GM12892 (cell line): ENCODE measurements at regions not wholly inside any gene's neighbourhood (a gene's known extent, or its start where the extent isn't known, plus 50 kb on each side); places are given as distances from the start of the nearest gene placed in this dataset.

ENCODE experiments used
- POLR2A ChIP-seq: IDR thresholded peaks from 2 replicates; pipeline ENCODE4 v1.6.1; 2011; ENCODE audit warnings: low read depth, low read length, control low read depth
- POLR2AphosphoS5 ChIP-seq: IDR thresholded peaks from 2 replicates; pipeline ENCODE4 v1.6.1; 2011; ENCODE audit warnings: low read depth, low read length, control low read depth
- TAF1 ChIP-seq: IDR thresholded peaks from 2 replicates; pipeline ENCODE4 v1.6.1; 2011; ENCODE audit warnings: low read depth, mild to moderate bottlenecking, control low read depth, low read length, borderline replicate concordance

- TF ChIP-seq POLR2AphosphoS5 (no peak), POLR2A (no peak), TAF1 (no peak)
These were observed 672.2 kb upstream of the ACVR2A start for GRCh38 chr2:147172493-147173188.
